SU-DHL-6 (cell line): ENCODE measurements at regions not wholly inside any gene's neighbourhood (a gene's known extent, or its start where the extent isn't known, plus 50 kb on each side); places are given as distances from the start of the nearest gene placed in this dataset.

Experiments
- H2AFZ ChIP-seq: fragments of 200-600 bp; sonication (generic); 2 replicates; pipeline ENCODE4 v1.6.1; 2014; ENCODE audit warnings: low read depth, mild to moderate bottlenecking, moderate library complexity, mixed read lengths, antibody characterized with exemption, low read length; ENCODE audit not compliant: severe bottlenecking
- H3F3A ChIP-seq: fragments of 200-600 bp; shearing (Covaris generic); 2 replicates; pipeline ENCODE4 v1.6.0; 2016; ENCODE audit warnings: antibody characterized with exemption, mild to moderate bottlenecking; ENCODE audit not compliant: insufficient read depth
- H3K27ac ChIP-seq: fragments of 200-600 bp; sonication (generic); 2 replicates; pipeline ENCODE4 v1.5.1; 2016; ENCODE audit warnings: low read depth, mild to moderate bottlenecking, low read length, moderate library complexity, mixed read lengths
- H3K27me3 ChIP-seq: fragments of 200-600 bp; sonication (generic), shearing (Covaris generic); 2 replicates; pipeline ENCODE4 v1.6.0; 2014; ENCODE audit warnings: mild to moderate bottlenecking, low read length
- H3K36me3 ChIP-seq: fragments of 200-600 bp; sonication (generic); 2 replicates; pipeline ENCODE4 v1.6.1; 2014; ENCODE audit warnings: mild to moderate bottlenecking, low read length, mixed read lengths
- H3K4me2 ChIP-seq: fragments of 300-600, 200-600 bp; shearing (Covaris generic), sonication (generic); 2 replicates; pipeline ENCODE4 v1.6.0; 2014; ENCODE audit warnings: low read length, low read depth, mild to moderate bottlenecking; ENCODE audit not compliant: poor library complexity, severe bottlenecking
- H3K4me3 ChIP-seq: fragments of 200-600 bp; sonication (generic); 2 replicates; pipeline ENCODE4 v1.5.1; 2014; ENCODE audit warnings: antibody characterized with exemption, low read length, mild to moderate bottlenecking, mixed read lengths; ENCODE audit not compliant: insufficient read depth, poor library complexity, severe bottlenecking
- H3K79me2 ChIP-seq: fragments of 200-600 bp; sonication (generic); 2 replicates; pipeline ENCODE4 v1.6.1; 2014; ENCODE audit warnings: mild to moderate bottlenecking, low read length, moderate library complexity; ENCODE audit not compliant: insufficient read depth
- H3K9ac ChIP-seq: fragments of 200-600 bp; sonication (generic); 2 replicates; pipeline ENCODE4 v1.7.0; 2014; ENCODE audit warnings: mild to moderate bottlenecking, low read length
- H3K9me2 ChIP-seq: fragments of 200-600 bp; sonication (generic); replicated peaks from 2 replicates; pipeline ENCODE4 v1.6.1; 2014; ENCODE audit warnings: low read length; ENCODE audit not compliant: insufficient read depth
- H3K9me3 ChIP-seq: fragments of 200-600 bp; sonication (generic); 2 replicates; pipeline ENCODE4 v1.6.1; 2014; ENCODE audit warnings: low read length, mixed read lengths; ENCODE audit not compliant: insufficient read depth
- H4K20me1 ChIP-seq: fragments of 200-600 bp; sonication (generic); 2 replicates; pipeline ENCODE4 v1.6.1; 2014; ENCODE audit warnings: low read depth, mild to moderate bottlenecking, antibody characterized with exemption, low read length, moderate library complexity, mixed read lengths
- CTCF ChIP-seq: fragments of 200-600 bp; sonication (generic); IDR thresholded peaks from one replicate; pipeline ENCODE4 v1.5.1; 2017; ENCODE audit warnings: antibody characterized with exemption, mild to moderate bottlenecking, low read length, moderate library complexity; ENCODE audit not compliant: insufficient read depth, poor library complexity, severe bottlenecking
- EZH2phosphoT487 ChIP-seq: fragments of 200-600 bp; sonication (generic), shearing (Covaris generic); conservative IDR thresholded peaks from 2 replicates; pipeline ENCODE4 v1.6.1; 2018; ENCODE audit warnings: mild to moderate bottlenecking, antibody characterized with exemption, low read length, moderate library complexity, mixed read lengths

DNA sequence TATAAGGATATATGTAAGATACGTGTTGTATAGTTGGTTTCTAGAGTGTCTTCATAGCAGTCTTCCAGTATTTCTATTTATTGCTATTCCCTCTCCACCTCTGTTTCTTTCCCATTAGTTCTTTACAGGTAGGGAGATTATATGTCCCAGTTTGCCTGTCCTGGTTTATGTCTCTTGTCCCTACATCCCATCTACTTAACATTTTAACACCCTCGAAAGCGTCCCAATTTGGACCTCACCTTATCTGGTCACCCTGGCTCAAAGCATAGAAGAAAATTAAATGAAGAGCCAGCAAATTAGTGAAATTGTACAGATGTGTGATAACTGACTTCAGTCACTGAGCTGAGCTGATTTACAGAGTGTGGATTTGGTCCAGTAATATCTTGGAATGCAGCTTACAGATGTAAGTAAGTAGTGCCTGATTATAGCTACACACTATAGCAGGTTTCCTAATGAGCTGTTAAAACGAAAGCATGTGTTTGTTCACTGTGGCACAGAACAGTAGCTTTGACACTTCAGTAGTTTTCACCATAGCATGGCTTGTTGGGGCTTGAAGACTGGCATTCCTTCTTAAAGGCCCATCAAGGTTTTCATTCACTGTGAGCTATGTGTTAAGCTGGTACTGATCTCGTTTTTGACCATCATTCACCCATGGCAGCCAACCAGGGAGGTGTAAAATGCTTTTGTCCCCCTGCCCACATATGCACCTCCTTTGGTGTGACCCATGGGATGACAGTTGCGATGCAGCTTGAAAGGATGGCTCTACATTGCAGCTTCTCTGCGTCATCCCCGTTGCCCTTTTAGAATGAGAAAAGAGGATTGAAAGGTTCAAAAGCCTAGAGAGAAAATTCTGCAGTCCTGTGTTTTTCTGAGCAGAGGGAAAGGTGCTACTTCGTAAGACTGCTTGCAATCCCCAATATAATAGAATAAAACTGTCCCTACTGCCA is 192.1 kb upstream of the DMRT1 start:
- Histone ChIP-seq H3K4me3 (peak overlapping the region; percentile 15), H2AFZ (no peak overlapping the region)

DNA sequence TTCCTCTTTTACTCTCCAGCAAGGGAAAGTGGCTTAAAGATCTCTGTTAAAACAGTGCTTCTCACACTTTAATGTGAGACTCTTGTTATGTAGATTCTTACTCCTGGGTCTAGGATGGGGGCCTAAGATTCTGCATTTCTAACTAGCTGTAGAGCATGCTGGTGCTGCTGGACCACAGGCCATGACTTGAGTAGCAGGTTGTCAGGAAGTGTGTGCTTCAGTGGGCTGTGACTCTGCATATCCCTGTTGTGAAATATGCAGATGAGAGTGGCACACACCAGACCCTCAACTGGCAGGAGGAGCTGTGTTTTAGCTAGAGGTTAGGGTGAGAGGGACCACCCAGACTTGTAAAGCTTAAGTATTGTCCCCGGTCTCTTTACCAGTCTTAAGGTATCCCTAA is 191.1 kb upstream of the DMRT1 start:
- Histone ChIP-seq H4K20me1 (no peaks in the 10 kb centered on the region), H3K9me2 (no peaks in the 10 kb centered on the region), H2AFZ (no peak overlapping the region), H3K9me3 (no peaks in the 10 kb centered on the region), H3K9ac (peak overlapping the region; percentile 44), H3K36me3 (peaks cover 7% of the 10 kb centered on the region; the same call in 1 of the 2 replicates), H3K79me2 (peaks cover 92% of the 10 kb centered on the region), H3K27ac (peak overlapping the region; percentile 89), H3K27me3 (no peaks in the 10 kb centered on the region), H3F3A (peaks cover 68% of the 10 kb centered on the region), H3K4me2 (peak overlapping the region; percentile 69), H3K4me3 (peak overlapping the region; percentile 15)
- no peak for TF ChIP-seq CTCF
- no peak for TF ChIP-seq EZH2phosphoT487

More for the DNA sequence above, 192.1 kb upstream of the DMRT1 start:
- Histone ChIP-seq H3K4me2 (peak overlapping the region; percentile 69), H4K20me1 (no peaks in the 10 kb centered on the region), H3K9me2 (no peaks in the 10 kb centered on the region), H3K9ac (peak overlapping the region; percentile 44), H3K36me3 (peaks cover 6% of the 10 kb centered on the region; the same call in 1 of the 2 replicates), H3K27me3 (no peaks in the 10 kb centered on the region), H3K9me3 (no peaks in the 10 kb centered on the region), H3K27ac (peak overlapping the region; percentile 89), H3K79me2 (peaks cover 92% of the 10 kb centered on the region), H3F3A (peaks cover 72% of the 10 kb centered on the region)
- no peak for TF ChIP-seq CTCF
- no peak for TF ChIP-seq EZH2phosphoT487

DNA sequence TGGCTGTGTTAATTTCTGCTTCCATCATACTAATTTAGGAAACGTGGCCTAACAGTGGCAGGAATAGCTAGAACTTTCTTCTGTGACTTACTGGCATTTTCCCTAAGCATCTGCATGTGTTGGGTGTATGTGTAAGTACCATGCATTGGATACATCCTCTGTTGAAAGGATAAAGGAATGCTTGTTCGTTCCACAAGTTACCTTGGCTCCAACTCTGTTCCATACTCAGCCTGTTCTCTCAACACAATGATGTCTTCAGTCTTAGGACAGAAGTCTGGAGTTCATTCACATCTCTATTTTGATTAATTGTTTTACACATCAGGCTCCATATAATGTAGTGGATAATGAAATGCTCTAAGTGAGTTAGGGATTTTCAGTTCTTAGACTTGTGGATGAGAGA is 190.1 kb upstream of the DMRT1 start:
- H3K36me3 ChIP-seq: peaks cover 7% of the 10 kb centered on the region; the same call in 1 of the 2 replicates
- peaks cover 96% of the 10 kb centered on the region for H3K79me2 ChIP-seq
- peak overlapping the region; percentile 89 for H3K27ac ChIP-seq
- TF ChIP-seq CTCF (no peak), EZH2phosphoT487 (no peak)
- H2AFZ ChIP-seq: no peak overlapping the region
- no peak overlapping the region for H3K4me3 ChIP-seq
- no peaks in the 10 kb centered on the region for H3K9me3 ChIP-seq
- no peaks in the 10 kb centered on the region for H4K20me1 ChIP-seq
- peaks cover 61% of the 10 kb centered on the region for H3F3A ChIP-seq
- no peak overlapping the region; the same call in 1 of the 2 replicates for H3K9ac ChIP-seq
- H3K4me2 ChIP-seq: peak overlapping the region; percentile 69
- no peaks in the 10 kb centered on the region for H3K9me2 ChIP-seq
- no peaks in the 10 kb centered on the region for H3K27me3 ChIP-seq
